ENCODE measurements at regions not wholly inside any gene's neighbourhood (a gene's known extent, or its start where the extent isn't known, plus 50 kb on each side); places are given as distances from the start of the nearest gene placed in this dataset.

DNA sequence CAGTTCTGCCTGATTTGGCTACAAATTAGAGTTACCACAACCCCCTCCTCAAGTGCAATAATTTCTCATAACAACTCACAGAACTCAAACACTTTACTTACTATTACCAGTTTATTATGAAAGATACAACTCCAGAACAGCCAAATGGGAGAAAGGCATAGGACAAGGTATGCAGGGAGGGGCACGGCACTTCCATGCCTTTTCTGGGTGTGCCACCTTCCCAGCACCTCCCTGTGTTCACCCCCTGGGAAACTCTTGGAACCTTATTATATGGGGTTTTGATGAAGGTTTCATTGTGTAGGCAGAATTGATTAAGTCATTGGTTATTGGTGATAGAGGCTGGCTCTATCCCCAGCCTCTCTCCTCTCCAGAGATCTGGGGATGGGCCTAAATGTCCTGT lies 66.6 kb upstream of the RAP2B start:
- POLR2A ChIA-PET = no interaction called here
- H2AFZ ChIP-seq (ENCODE audit: low read depth, low read length) = no peak overlapping the region
- H3K9me1 ChIP-seq (replicated peaks; ENCODE audit: control insufficient read depth, extremely low read depth, insufficient read depth, low read length) = no peaks in the 10 kb centered on the region
- DNase-seq (ENCODE audit: low read depth, low spot score) (no peak), FAIRE-seq (no peak)
- intact Hi-C loops (cut with micrococcal nuclease) = no loop called here
- TF ChIP-seq EZH2 (IDR thresholded peaks at IDR 0.05; ENCODE audit: borderline replicate concordance, low read depth, low read length, severe bottlenecking) = no peak
- no peak for TF ChIP-seq JUN (IDR thresholded peaks at IDR 0.05; ENCODE audit: borderline replicate concordance, insufficient read depth, insufficient read length, low read depth)
- no peak for TF ChIP-seq POLR2AphosphoS5 (IDR thresholded peaks at IDR 0.05; ENCODE audit: insufficient read depth, low read depth, low read length)
- TF ChIP-seq, protein P1, sequence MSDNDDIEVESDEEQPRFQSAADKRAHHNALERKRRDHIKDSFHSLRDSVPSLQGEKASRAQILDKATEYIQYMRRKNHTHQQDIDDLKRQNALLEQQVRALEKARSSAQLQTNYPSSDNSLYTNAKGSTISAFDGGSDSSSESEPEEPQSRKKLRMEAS (IDR thresholded peaks at IDR 0.05; ENCODE audit: insufficient read depth, insufficient read length) = no peak
- no peak for TF ChIP-seq FOS (IDR thresholded peaks at IDR 0.05; ENCODE audit: borderline replicate concordance, insufficient read depth, low read length)
- no peak for TF ChIP-seq GATA2 (IDR thresholded peaks at IDR 0.05; ENCODE audit: insufficient read depth, insufficient read length, low read depth, low read length)
- TF ChIP-seq POLR2A (IDR thresholded peaks at IDR 0.05; ENCODE audit: low read depth, low read length) = no peak
- TF ChIP-seq, protein P2, sequence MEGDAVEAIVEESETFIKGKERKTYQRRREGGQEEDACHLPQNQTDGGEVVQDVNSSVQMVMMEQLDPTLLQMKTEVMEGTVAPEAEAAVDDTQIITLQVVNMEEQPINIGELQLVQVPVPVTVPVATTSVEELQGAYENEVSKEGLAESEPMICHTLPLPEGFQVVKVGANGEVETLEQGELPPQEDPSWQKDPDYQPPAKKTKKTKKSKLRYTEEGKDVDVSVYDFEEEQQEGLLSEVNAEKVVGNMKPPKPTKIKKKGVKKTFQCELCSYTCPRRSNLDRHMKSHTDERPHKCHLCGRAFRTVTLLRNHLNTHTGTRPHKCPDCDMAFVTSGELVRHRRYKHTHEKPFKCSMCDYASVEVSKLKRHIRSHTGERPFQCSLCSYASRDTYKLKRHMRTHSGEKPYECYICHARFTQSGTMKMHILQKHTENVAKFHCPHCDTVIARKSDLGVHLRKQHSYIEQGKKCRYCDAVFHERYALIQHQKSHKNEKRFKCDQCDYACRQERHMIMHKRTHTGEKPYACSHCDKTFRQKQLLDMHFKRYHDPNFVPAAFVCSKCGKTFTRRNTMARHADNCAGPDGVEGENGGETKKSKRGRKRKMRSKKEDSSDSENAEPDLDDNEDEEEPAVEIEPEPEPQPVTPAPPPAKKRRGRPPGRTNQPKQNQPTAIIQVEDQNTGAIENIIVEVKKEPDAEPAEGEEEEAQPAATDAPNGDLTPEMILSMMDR (IDR thresholded peaks at IDR 0.05; ENCODE audit: extremely low read depth in 1 of 2, insufficient read depth in 1 of 2, low read depth in 1 of 2, low read length in 2 of 2) = no peak
- no peak for TF ChIP-seq MYC (IDR thresholded peaks at IDR 0.05; ENCODE audit: low read depth, low read length)
- no peak overlapping the region for H3K4me2 ChIP-seq (ENCODE audit: insufficient read depth, low read length)
- H3K9ac ChIP-seq (replicated peaks; ENCODE audit: extremely low read depth, insufficient read depth, low read length) = no peak overlapping the region
- dilution Hi-C loops (cut with MboI; ENCODE audit: extremely low pct_ligation_motif_present, low sequenced_read_pairs) = no loop called here
- no TSS peak for BruUV-seq (replicated peaks)
- peaks cover 7% of the 10 kb centered on the region for H3K4me1 ChIP-seq (ENCODE audit: control insufficient read depth, extremely low read depth, insufficient read depth, low read length)
- no peak overlapping the region for H3K4me3 ChIP-seq (replicated peaks in 1 of 3; ENCODE audit: insufficient read depth in 1 of 3, low read depth in 1 of 3, low read length in 3 of 3)
- CTCF ChIA-PET = no interaction called here
- no peaks in the 10 kb centered on the region for H3K9me3 ChIP-seq (replicated peaks; ENCODE audit: control insufficient read depth, insufficient read depth, low read length)
- no peaks in the 10 kb centered on the region for H4K20me1 ChIP-seq (replicated peaks; ENCODE audit: control insufficient read depth, extremely low read depth, insufficient read depth, low read length)
- no peak overlapping the region for H3K27ac ChIP-seq (ENCODE audit: insufficient read depth, low read depth, low read length)
- no peaks in the 10 kb centered on the region for H3K27me3 ChIP-seq (ENCODE audit: control insufficient read depth in 2 of 2, insufficient read depth in 2 of 2, low read length in 2 of 2)
- H3K36me3 ChIP-seq (ENCODE audit: control insufficient read depth in 2 of 2, extremely low read depth in 1 of 2, insufficient read depth in 2 of 2, low read length in 2 of 2) = no peaks in the 10 kb centered on the region
- H3K79me2 ChIP-seq (ENCODE audit: control insufficient read depth, insufficient read depth, low read length) = no peaks in the 10 kb centered on the region
